Upper lobe of left lung (tissue), 6 donors: ENCODE measurements at regions not wholly inside any gene's neighbourhood (a gene's known extent, or its start where the extent isn't known, plus 50 kb on each side); places are given as distances from the start of the nearest gene placed in this dataset.
A peak's percentile ranks its signal among the peaks of the same experiment; 100 is the strongest.

Experiments
- ATAC-seq, 2 donors: fragments of 200-7000 bp; cut with Tn5 transposase; one replicate each; pipeline ENCODE4 v1.9.1; 2022; ENCODE audit warnings: mild to moderate bottlenecking in 2 of 2, moderate library complexity in 2 of 2; ENCODE audit not compliant: low FRiP score in 2 of 2
- DNase-seq, 2 donors: peaks; one replicate each; pipeline ENCODE4 v3.0.0-alpha.2; 2019 to 2020
- H3K27ac ChIP-seq, 4 donors: fragments of 200-600 bp; sonication (generic); one replicate each; pipeline ENCODE4 v1.5.1; 2016 to 2019
- H3K27me3 ChIP-seq, 4 donors: fragments of 200-600 bp; sonication (generic); one replicate each; pipeline ENCODE4 v1.5.1; 2017 to 2019
- H3K36me3 ChIP-seq, 4 donors: fragments of 200-600 bp; sonication (generic); one replicate each; pipeline ENCODE4 v1.5.1; 2016 to 2019
- H3K4me1 ChIP-seq, 4 donors: fragments of 200-600 bp; sonication (generic); one replicate each; pipeline ENCODE4 v1.5.1; 2018 to 2019
- H3K4me3 ChIP-seq, 4 donors: fragments of 200-600 bp; sonication (generic); one replicate each; pipeline ENCODE4 v1.5.1; 2017 to 2019; ENCODE audit warnings: mild to moderate bottlenecking in 2 of 4, moderate library complexity in 1 of 4
- H3K9me3 ChIP-seq, 4 donors: fragments of 200-600 bp; sonication (generic); one replicate each; pipeline ENCODE4 v1.5.1; 2018 to 2019
- CTCF ChIP-seq, 6 experiments: fragments of 450-650 bp in 4 of 6; fragments of 200-600 bp in 2 of 6; sonication (generic) in 2 of 6; IDR thresholded peaks; one replicate each; pipeline ENCODE4 v1.5.1; 2016 to 2019; ENCODE audit warnings: antibody characterized with exemption in 6 of 6
- EP300 ChIP-seq, 4 donors: sonication (generic); formaldehyde crosslinking; IDR thresholded peaks; one replicate each; pipeline ENCODE4 v1.5.1; 2017; ENCODE audit warnings: antibody characterized with exemption in 4 of 4, control low read depth in 2 of 4
- POLR2A ChIP-seq, 4 donors: fragments of 450-650 bp; IDR thresholded peaks; one replicate each; pipeline ENCODE4 v1.5.1; 2016 to 2017; ENCODE audit warnings: antibody characterized with exemption in 4 of 4, mild to moderate bottlenecking in 2 of 4
- POLR2AphosphoS5 ChIP-seq, 2 donors: sonication (generic); formaldehyde crosslinking; IDR thresholded peaks; one replicate each; pipeline ENCODE4 v1.5.1; 2017; ENCODE audit warnings: antibody characterized with exemption in 2 of 2
- WGBS, 2 donors: methylation state at CpG; one replicate each; pipeline ENCODE4 v1.1.5; 2017 to 2018; 5-methylcytosine and 5-hydroxymethylcytosine counted together
- donor health status: DM: no; HTN: no; CAD: no; lungs with moderate emphysema.
- donor health status: DM: no; HTN: yes; CAD: no; lungs with severe emphysema.

- DNase-seq: no peak
- ATAC-seq: no peak
- Histone ChIP-seq H3K27me3 (no peaks in the 10 kb centered on the region), H3K27ac (peak overlapping the region in 1 of 4 donors; percentile 46), H3K4me1 (peaks cover 0 to 12% (median 6%) of the 10 kb centered on the region in 4 donors), H3K9me3 (no peaks in the 10 kb centered on the region), H3K4me3 (no peak overlapping the region), H3K36me3 (no peaks in the 10 kb centered on the region)
- 77 to 88% methylated on average over 6 to 7 of the region's 7 CpGs for WGBS, 2 donors
- TF ChIP-seq POLR2A (IDR thresholded peaks at IDR 0.05): no peak
- TF ChIP-seq EP300 (IDR thresholded peaks at IDR 0.05): no peak
- TF ChIP-seq CTCF (IDR thresholded peaks at IDR 0.05): no peak
- TF ChIP-seq POLR2AphosphoS5 (IDR thresholded peaks at IDR 0.05): no peak
Measured at GRCh38 chr11:70527046-70527395, 128.7 kb downstream of the CTTN start.

- WGBS, 2 donors: 80 to 88% methylated on average over 5 to 10 of the region's 10 CpGs
- no peak for DNase-seq
- Histone ChIP-seq H3K36me3 (no peaks in the 10 kb centered on the region), H3K27me3 (no peaks in the 10 kb centered on the region), H3K9me3 (no peaks in the 10 kb centered on the region), H3K4me3 (no peak overlapping the region), H3K27ac (no peak overlapping the region), H3K4me1 (peaks cover 0 to 12% (median 5%) of the 10 kb centered on the region in 4 donors)
- TF ChIP-seq EP300 (IDR thresholded peaks at IDR 0.05) (no peak), POLR2AphosphoS5 (IDR thresholded peaks at IDR 0.05) (no peak), CTCF (IDR thresholded peaks at IDR 0.05) (no peak), POLR2A (IDR thresholded peaks at IDR 0.05) (no peak)
- no peak for ATAC-seq
Measured at GRCh38 chr11:70527429-70528045, 129.2 kb downstream of the CTTN start.

GRCh38 chr11:70528046-70528793 is 129.9 kb downstream of the CTTN start:
- 78 to 85% methylated on average over 9 to 31 of the region's 33 CpGs for WGBS, 2 donors
- no peaks in the 10 kb centered on the region for H3K27me3 ChIP-seq
- ATAC-seq (no peak), DNase-seq (peak in 1 of 2 donors; percentile 65)
- H3K27ac ChIP-seq: no peak overlapping the region
- peaks cover 0 to 12% (median 3%) of the 10 kb centered on the region in 4 donors for H3K4me1 ChIP-seq
- H3K9me3 ChIP-seq: no peaks in the 10 kb centered on the region
- no peaks in the 10 kb centered on the region for H3K36me3 ChIP-seq
- no peak for TF ChIP-seq POLR2AphosphoS5 (IDR thresholded peaks at IDR 0.05)
- TF ChIP-seq POLR2A (IDR thresholded peaks at IDR 0.05): no peak
- no peak for TF ChIP-seq CTCF (IDR thresholded peaks at IDR 0.05)
- no peak for TF ChIP-seq EP300 (IDR thresholded peaks at IDR 0.05)
- H3K4me3 ChIP-seq: no peak overlapping the region

- Histone ChIP-seq H3K27ac (no peak overlapping the region), H3K27me3 (no peaks in the 10 kb centered on the region), H3K9me3 (no peaks in the 10 kb centered on the region), H3K4me1 (peaks cover 0 to 12% (median 3%) of the 10 kb centered on the region in 4 donors), H3K36me3 (no peaks in the 10 kb centered on the region), H3K4me3 (no peak overlapping the region)
- ATAC-seq (no peak), DNase-seq (no peak)
- WGBS, 2 donors: 95 to 96% methylated on average over 13 to 18 of the region's 18 CpGs
- TF ChIP-seq CTCF (IDR thresholded peaks at IDR 0.05) (no peak), POLR2AphosphoS5 (IDR thresholded peaks at IDR 0.05) (no peak), POLR2A (IDR thresholded peaks at IDR 0.05) (no peak), EP300 (IDR thresholded peaks at IDR 0.05) (no peak)
Measured at GRCh38 chr11:70528794-70529580, 130.7 kb downstream of the CTTN start.
